NCI-H187 treated with DMSO at 0.1 percent for 48 hours (cell line): ENCODE measurements at regions not wholly inside any gene's neighbourhood (a gene's known extent, or its start where the extent isn't known, plus 50 kb on each side); places are given as distances from the start of the nearest gene placed in this dataset.
"Not testable (repeated sequence)": the region's sequence is repeated elsewhere in the genome, so short reads cannot be mapped to it uniquely, and the experiment has no call there.

Experiments
- DNase-seq: peaks from one replicate; lab custom pipeline; 2025; lab: John Stamatoyannopoulos, UW

- DNase-seq, result not testable (repeated sequence)
Observed at GRCh38 chr20:53721445-53721963, 127.9 kb upstream of the ZNF217 start.

- not testable (repeated sequence) for DNase-seq
Observed at GRCh38 chr20:53719171-53719803, 125.6 kb upstream of the ZNF217 start.

GRCh38 chr20:53718142-53719021 is 124.7 kb upstream of the ZNF217 start:
- no peak for DNase-seq

GRCh38 chr20:53716395-53716794 is 122.8 kb upstream of the ZNF217 start:
- DNase-seq, result no peak

GRCh38 chr20:53714524-53714923 is 120.9 kb upstream of the ZNF217 start:
- no peak for DNase-seq

- no peak for DNase-seq
Observed at GRCh38 chr20:53713328-53714056, 119.9 kb upstream of the ZNF217 start.

- no peak for DNase-seq
Observed at GRCh38 chr20:53712212-53712977, 118.8 kb upstream of the ZNF217 start.

- DNase-seq, result no peak
Observed at GRCh38 chr20:53711333-53712211, 117.9 kb upstream of the ZNF217 start.

- no peak for DNase-seq
Observed at GRCh38 chr20:53708129-53708968, 114.7 kb upstream of the ZNF217 start.

GRCh38 chr20:53707371-53708055 is 113.9 kb upstream of the ZNF217 start:
- no peak for DNase-seq

- DNase-seq, result no peak
Observed at GRCh38 chr20:53706466-53707370, 113.1 kb upstream of the ZNF217 start.

GRCh38 chr20:53706008-53706465 is 112.4 kb upstream of the ZNF217 start:
- DNase-seq, result no peak

- no peak for DNase-seq
Observed at GRCh38 chr20:53702617-53703016, 109.0 kb upstream of the ZNF217 start.

- no peak for DNase-seq
Observed at GRCh38 chr20:53699906-53700305, 106.3 kb upstream of the ZNF217 start.

- no peak for DNase-seq
Observed at GRCh38 chr20:53699085-53699674, 105.5 kb upstream of the ZNF217 start.

- DNase-seq, result no peak
Observed at GRCh38 chr20:53698371-53698978, 104.8 kb upstream of the ZNF217 start.
